Keratinocyte (primary cell): ENCODE measurements at regions not wholly inside any gene's neighbourhood (a gene's known extent, or its start where the extent isn't known, plus 50 kb on each side); places are given as distances from the start of the nearest gene placed in this dataset.

Experiments used
- DNase-seq: peaks from one replicate; pipeline ENCODE4 v3.0.0-alpha.2; 2011; ENCODE audit warnings: low read depth, missing footprints, low spot score
- FAIRE-seq: peaks from 2 replicates; lab custom pipeline; 2011; peaks lifted over from hg19 to GRCh38; lab: Jason Lieb, UNC
- H2AFZ ChIP-seq: 2 replicates; pipeline ENCODE4 v1.6.0; 2012; ENCODE audit warnings: low read length, control low read depth, inconsistent platforms; ENCODE audit not compliant: control insufficient read depth
- H3K27ac ChIP-seq: 2 replicates; pipeline ENCODE4 v1.5.1; 2011; ENCODE audit warnings: low read length; ENCODE audit not compliant: control insufficient read depth, insufficient read depth
- H3K27me3 ChIP-seq: 3 replicates; pipeline ENCODE4 v1.6.0; 2011; ENCODE audit warnings: low read length; ENCODE audit not compliant: control insufficient read depth, insufficient read depth; ENCODE audit errors: extremely low read depth
- H3K36me3 ChIP-seq, 2 experiments: 2 replicates in 1 of 2; 3 replicates in 1 of 2; pipeline ENCODE4 v1.5.1; 2011; ENCODE audit warnings: low read length in 2 of 2, mild to moderate bottlenecking in 1 of 2; ENCODE audit not compliant: control insufficient read depth in 2 of 2, insufficient read depth in 2 of 2; ENCODE audit errors: extremely low read depth in 1 of 2
- H3K4me1 ChIP-seq: 3 replicates; pipeline ENCODE4 v1.5.1; 2011; ENCODE audit warnings: low read length; ENCODE audit not compliant: control insufficient read depth, insufficient read depth; ENCODE audit errors: extremely low read depth
- H3K4me2 ChIP-seq: 3 replicates; pipeline ENCODE4 v1.6.0; 2011; ENCODE audit warnings: low read depth, low read length; ENCODE audit not compliant: control insufficient read depth, insufficient read depth; ENCODE audit errors: extremely low read depth
- H3K4me3 ChIP-seq, 3 experiments: fragments of 200-600 bp in 1 of 3; sonication (generic) in 1 of 3; 2 replicates in 2 of 3; 3 replicates in 1 of 3; pipeline ENCODE4 v1.5.1; 2011 to 2016; ENCODE audit warnings: low read length in 3 of 3, mild to moderate bottlenecking in 3 of 3, control low read depth in 2 of 3, inconsistent platforms in 1 of 3, low read depth in 1 of 3, mixed read lengths in 1 of 3, mixed run types in 1 of 3, moderate library complexity in 1 of 3; ENCODE audit not compliant: control insufficient read depth in 2 of 3, insufficient read depth in 2 of 3; ENCODE audit errors: extremely low read depth in 1 of 3
- H3K79me2 ChIP-seq: 2 replicates; pipeline ENCODE4 v1.6.0; 2012; ENCODE audit warnings: low read length; ENCODE audit not compliant: control insufficient read depth, insufficient read depth
- H3K9ac ChIP-seq: 3 replicates; pipeline ENCODE4 v1.6.0; 2011; ENCODE audit warnings: low read length; ENCODE audit not compliant: control insufficient read depth, insufficient read depth; ENCODE audit errors: extremely low read depth
- H3K9me1 ChIP-seq: 3 replicates; pipeline ENCODE4 v1.6.0; 2011; ENCODE audit warnings: low read length; ENCODE audit not compliant: control insufficient read depth, insufficient read depth; ENCODE audit errors: extremely low read depth
- H3K9me3 ChIP-seq: 2 replicates; pipeline ENCODE4 v1.5.1; 2012; ENCODE audit warnings: low read depth, low read length; ENCODE audit not compliant: control insufficient read depth
- H4K20me1 ChIP-seq: 3 replicates; pipeline ENCODE4 v1.6.0; 2011; ENCODE audit warnings: low read length; ENCODE audit not compliant: control insufficient read depth, insufficient read depth; ENCODE audit errors: extremely low read depth
- EZH2 ChIP-seq: IDR thresholded peaks from one replicate; pipeline ENCODE4 v1.6.1; 2012; ENCODE audit warnings: inconsistent platforms, mild to moderate bottlenecking, low read length, moderate library complexity
- dilution Hi-C: fragments of 300-500 bp; cut with MboI; formaldehyde crosslinking; loops from one replicate; pipeline ENCODE4 v1.7.0; 2020; ENCODE audit warnings: low sequenced_read_pairs; ENCODE audit not compliant: extremely low pct_ligation_motif_present
- TF ChIP-seq, protein P1 (sequence below), 3 experiments: IDR thresholded peaks in 1 of 3; conservative IDR thresholded peaks in 1 of 3; optimal IDR thresholded peaks in 1 of 3; 2 replicates in 2 of 3; 3 replicates in 1 of 3; pipeline versions ENCODE3 to v1.5.1; 2011; ENCODE audit warnings: low read length in 3 of 3, mild to moderate bottlenecking in 3 of 3, moderate library complexity in 2 of 3, control low read depth in 1 of 3, inconsistent platforms in 1 of 3; ENCODE audit not compliant: insufficient read depth in 2 of 3; ENCODE audit errors: extremely low read depth in 1 of 3

DNA sequence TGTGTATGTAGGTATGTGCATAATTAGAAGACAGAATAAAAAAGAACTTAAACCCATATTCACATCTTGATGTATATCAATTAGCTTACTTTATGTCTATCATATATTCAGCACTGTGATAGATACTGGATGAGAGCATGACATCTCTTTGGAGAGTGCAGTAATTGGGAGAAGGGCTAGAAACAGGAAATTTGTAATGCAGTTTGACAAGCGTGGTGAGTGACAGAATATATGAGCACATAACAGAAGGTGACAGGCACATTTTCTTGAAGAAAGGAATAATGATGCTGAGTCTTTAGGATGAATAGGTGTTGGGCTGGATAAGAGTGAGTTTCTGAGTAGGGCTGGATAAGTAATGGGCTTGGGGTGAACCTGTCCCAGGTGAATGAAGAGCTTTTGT lies 680.3 kb upstream of the ZNF385D start:
- DNase-seq (no peak), FAIRE-seq (no peak)
- Histone ChIP-seq H4K20me1 (no peaks in the 10 kb centered on the region), H3K27ac (no peak overlapping the region), H3K36me3 (no peaks in the 10 kb centered on the region), H3K4me1 (no peaks in the 10 kb centered on the region), H3K4me2 (no peak overlapping the region), H3K9ac (no peak overlapping the region), H3K9me1 (no peaks in the 10 kb centered on the region), H3K4me3 (no peak overlapping the region), H2AFZ (no peak overlapping the region), H3K27me3 (no peaks in the 10 kb centered on the region), H3K9me3 (no peaks in the 10 kb centered on the region), H3K79me2 (no peaks in the 10 kb centered on the region)
- TF ChIP-seq EZH2 = no peak
- TF ChIP-seq, protein P1, sequence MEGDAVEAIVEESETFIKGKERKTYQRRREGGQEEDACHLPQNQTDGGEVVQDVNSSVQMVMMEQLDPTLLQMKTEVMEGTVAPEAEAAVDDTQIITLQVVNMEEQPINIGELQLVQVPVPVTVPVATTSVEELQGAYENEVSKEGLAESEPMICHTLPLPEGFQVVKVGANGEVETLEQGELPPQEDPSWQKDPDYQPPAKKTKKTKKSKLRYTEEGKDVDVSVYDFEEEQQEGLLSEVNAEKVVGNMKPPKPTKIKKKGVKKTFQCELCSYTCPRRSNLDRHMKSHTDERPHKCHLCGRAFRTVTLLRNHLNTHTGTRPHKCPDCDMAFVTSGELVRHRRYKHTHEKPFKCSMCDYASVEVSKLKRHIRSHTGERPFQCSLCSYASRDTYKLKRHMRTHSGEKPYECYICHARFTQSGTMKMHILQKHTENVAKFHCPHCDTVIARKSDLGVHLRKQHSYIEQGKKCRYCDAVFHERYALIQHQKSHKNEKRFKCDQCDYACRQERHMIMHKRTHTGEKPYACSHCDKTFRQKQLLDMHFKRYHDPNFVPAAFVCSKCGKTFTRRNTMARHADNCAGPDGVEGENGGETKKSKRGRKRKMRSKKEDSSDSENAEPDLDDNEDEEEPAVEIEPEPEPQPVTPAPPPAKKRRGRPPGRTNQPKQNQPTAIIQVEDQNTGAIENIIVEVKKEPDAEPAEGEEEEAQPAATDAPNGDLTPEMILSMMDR (optimal IDR thresholded peaks at IDR 0.05 in 1 of 3, IDR thresholded peaks at IDR 0.05 in 1 of 3, conservative IDR thresholded peaks at IDR 0.05 in 1 of 3; ENCODE audit: extremely low read depth in 1 of 3, insufficient read depth in 2 of 3, low read length in 3 of 3) = no peak
- dilution Hi-C loops = no loop called here

- Histone ChIP-seq H3K4me3 (no peak overlapping the region), H3K27ac (no peak overlapping the region), H2AFZ (no peak overlapping the region), H3K9me3 (no peaks in the 10 kb centered on the region), H3K36me3 (no peaks in the 10 kb centered on the region), H3K9ac (no peak overlapping the region), H3K79me2 (no peaks in the 10 kb centered on the region), H3K4me1 (no peaks in the 10 kb centered on the region), H3K27me3 (no peaks in the 10 kb centered on the region), H3K9me1 (no peaks in the 10 kb centered on the region), H4K20me1 (no peaks in the 10 kb centered on the region), H3K4me2 (no peak overlapping the region)
- DNase-seq (no peak), FAIRE-seq (no peak)
- TF ChIP-seq, protein P1 (optimal IDR thresholded peaks at IDR 0.05 in 1 of 3, IDR thresholded peaks at IDR 0.05 in 1 of 3, conservative IDR thresholded peaks at IDR 0.05 in 1 of 3; ENCODE audit: extremely low read depth in 1 of 3, insufficient read depth in 2 of 3, low read length in 3 of 3) = no peak
- no peak for TF ChIP-seq EZH2
- dilution Hi-C loops = no loop called here
These were observed 688.6 kb upstream of the ZNF385D start for GRCh38 chr3:22439626-22440025.
